Ectodermal cell (in vitro differentiated cells): ENCODE measurements at regions not wholly inside any gene's neighbourhood (a gene's known extent, or its start where the extent isn't known, plus 50 kb on each side); places are given as distances from the start of the nearest gene placed in this dataset.

Experiments
- H3K27ac ChIP-seq: 2 replicates; pipeline ENCODE4 v1.7.0; 2013; ENCODE audit warnings: mild to moderate bottlenecking, low read depth, low read length; ENCODE audit not compliant: insufficient read depth, poor library complexity, severe bottlenecking
- H3K27me3 ChIP-seq: 2 replicates; pipeline ENCODE4 v1.7.0; 2013; ENCODE audit warnings: mild to moderate bottlenecking, low read length; ENCODE audit not compliant: insufficient read depth, control insufficient read depth, poor library complexity, severe bottlenecking
- H3K36me3 ChIP-seq: one replicate; pipeline ENCODE4 v1.7.0; 2013; ENCODE audit warnings: low read length; ENCODE audit not compliant: control insufficient read depth, insufficient read depth
- H3K4me1 ChIP-seq: one replicate; pipeline ENCODE4 v1.7.0; 2013; ENCODE audit warnings: low read length; ENCODE audit not compliant: control insufficient read depth, insufficient read depth
- H3K4me3 ChIP-seq: 2 replicates; pipeline ENCODE4 v1.7.0; 2013; ENCODE audit warnings: low read depth, low read length, control low read depth; ENCODE audit not compliant: insufficient read depth
- H3K9me3 ChIP-seq: 2 replicates; pipeline ENCODE4 v1.7.0; 2013; ENCODE audit warnings: mild to moderate bottlenecking, low read length, moderate library complexity; ENCODE audit not compliant: control insufficient read depth
- WGBS, 2 experiments: methylation state at CpG; one replicate each; pipeline ENCODE4 v1.1.7; 2013; ENCODE audit warnings: missing lambda C conversion rate in 2 of 2; 5-methylcytosine and 5-hydroxymethylcytosine counted together

DNA sequence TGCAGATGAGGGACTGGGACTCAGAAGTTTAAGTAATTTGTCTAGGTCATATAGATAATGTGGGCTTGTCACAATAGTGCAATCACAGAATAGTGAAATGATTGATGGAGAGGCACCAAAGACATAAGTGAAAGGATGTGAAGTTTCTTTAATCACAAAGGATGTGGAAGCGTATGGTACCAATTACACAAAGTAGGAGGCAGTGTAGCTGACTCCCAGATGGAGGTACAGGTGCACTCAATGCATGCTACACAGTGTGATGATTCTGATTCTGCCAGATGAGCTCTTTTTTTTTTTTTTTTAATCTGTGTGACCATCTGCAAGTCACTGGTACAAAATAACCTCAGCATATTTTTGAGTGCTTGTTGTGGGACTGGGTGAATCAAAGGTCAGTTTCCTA is 411.3 kb downstream of the SPRY1 start:
- 93 to 96% methylated on average over 1 of the region's 1 CpG for WGBS, 2 experiments
- Histone ChIP-seq H3K4me3 (no peak overlapping the region), H3K27ac (no peak overlapping the region), H3K36me3 (no peaks in the 10 kb centered on the region), H3K9me3 (no peaks in the 10 kb centered on the region), H3K27me3 (no peaks in the 10 kb centered on the region), H3K4me1 (no peaks in the 10 kb centered on the region)

DNA sequence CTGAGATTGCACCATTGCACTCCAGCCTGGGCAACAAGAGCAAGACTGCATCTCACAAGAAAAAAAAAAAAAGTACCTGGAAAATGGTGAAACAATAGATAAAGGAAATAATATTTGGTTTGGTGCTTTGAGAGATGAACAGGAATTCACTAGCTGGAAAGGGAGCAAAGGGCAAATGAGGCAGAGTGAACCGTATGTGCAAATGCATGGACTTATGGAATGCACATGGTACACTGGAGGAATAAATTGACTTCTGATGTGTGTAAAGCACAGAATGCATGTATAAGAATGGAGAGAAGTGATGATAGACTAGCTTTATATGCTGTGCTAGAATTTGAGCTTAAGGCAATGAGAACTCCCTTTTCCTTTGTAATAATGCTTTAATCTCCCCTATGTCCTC is 413.3 kb downstream of the SPRY1 start:
- no peaks in the 10 kb centered on the region for H3K4me1 ChIP-seq
- no peaks in the 10 kb centered on the region for H3K9me3 ChIP-seq
- no peak overlapping the region for H3K4me3 ChIP-seq
- H3K27me3 ChIP-seq, result no peaks in the 10 kb centered on the region
- H3K27ac ChIP-seq, result no peak overlapping the region
- H3K36me3 ChIP-seq, result no peaks in the 10 kb centered on the region
- WGBS, 2 experiments, result 94 to 98% methylated on average over 1 of the region's 1 CpG

DNA sequence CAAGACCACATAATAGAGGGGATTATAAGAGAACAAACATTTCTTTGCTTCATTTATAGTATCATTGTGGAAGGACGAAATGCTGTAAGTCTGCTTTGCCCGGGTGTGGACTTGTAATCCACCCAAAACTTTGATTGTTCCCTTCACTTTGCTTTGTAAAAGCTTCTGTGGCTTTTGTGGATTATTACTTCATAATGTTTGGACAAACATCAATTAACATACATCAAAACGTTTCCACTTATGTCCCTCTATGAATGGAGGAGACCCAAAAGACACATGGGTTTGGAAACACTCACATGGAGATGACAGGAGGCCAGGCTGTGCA is 415.4 kb downstream of the SPRY1 start:
- 76 to 93% methylated on average over 3 of the region's 3 CpGs for WGBS, 2 experiments
- Histone ChIP-seq H3K9me3 (no peaks in the 10 kb centered on the region), H3K4me3 (no peak overlapping the region), H3K4me1 (no peaks in the 10 kb centered on the region), H3K27me3 (no peaks in the 10 kb centered on the region), H3K27ac (no peak overlapping the region), H3K36me3 (no peaks in the 10 kb centered on the region)

DNA sequence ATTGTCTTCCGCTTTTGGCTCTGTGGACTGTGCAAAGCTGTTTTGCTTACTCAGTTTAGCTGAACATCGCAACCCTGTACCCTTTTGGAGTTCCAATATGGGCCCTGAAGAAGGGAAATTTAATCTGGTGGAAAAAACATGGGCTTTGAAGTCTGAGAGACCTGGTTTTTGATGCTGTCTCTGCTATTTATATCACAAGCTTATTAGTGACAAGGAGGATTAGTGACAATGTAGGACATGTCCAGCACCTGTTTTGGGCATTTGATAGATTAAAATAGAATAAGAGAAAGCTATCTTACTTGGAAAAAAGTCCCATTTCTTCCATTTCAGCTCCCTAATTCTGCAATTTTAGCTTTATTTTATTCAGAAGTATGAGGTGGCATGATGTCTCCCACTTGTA is 417.3 kb downstream of the SPRY1 start:
- WGBS, 2 experiments, result 98 to 99% methylated on average over 2 of the region's 2 CpGs

DNA sequence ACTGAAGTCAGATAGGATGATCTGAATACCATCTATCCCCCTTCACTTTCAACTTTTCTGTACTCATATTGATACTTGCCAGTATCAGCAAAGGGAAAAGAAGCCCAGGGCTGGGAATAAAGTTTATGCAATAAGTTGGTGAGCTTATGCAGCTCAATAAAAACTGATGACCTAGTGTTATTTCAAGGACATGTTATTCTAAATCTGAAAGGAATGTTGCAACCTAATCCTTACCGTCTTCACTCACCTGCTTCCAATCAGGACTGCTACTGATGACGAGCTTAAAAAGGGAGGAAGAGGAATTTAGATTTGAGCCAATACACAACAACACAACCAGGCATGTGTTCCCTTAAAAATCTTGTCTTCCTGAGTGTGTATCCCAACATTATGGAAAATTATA is 419.9 kb downstream of the SPRY1 start:
- H3K27me3 ChIP-seq, result no peaks in the 10 kb centered on the region
- H3K9me3 ChIP-seq, result no peaks in the 10 kb centered on the region
- H3K36me3 ChIP-seq, result no peaks in the 10 kb centered on the region
- no peak overlapping the region for H3K4me3 ChIP-seq
- H3K27ac ChIP-seq, result no peak overlapping the region
- no peaks in the 10 kb centered on the region for H3K4me1 ChIP-seq
- WGBS, 2 experiments, result 83 to 100% methylated on average over 2 of the region's 2 CpGs

More for the DNA sequence above, 417.3 kb downstream of the SPRY1 start:
- Histone ChIP-seq H3K4me3 (no peak overlapping the region), H3K36me3 (no peaks in the 10 kb centered on the region), H3K27ac (no peak overlapping the region), H3K4me1 (no peaks in the 10 kb centered on the region), H3K27me3 (no peaks in the 10 kb centered on the region), H3K9me3 (no peaks in the 10 kb centered on the region)

DNA sequence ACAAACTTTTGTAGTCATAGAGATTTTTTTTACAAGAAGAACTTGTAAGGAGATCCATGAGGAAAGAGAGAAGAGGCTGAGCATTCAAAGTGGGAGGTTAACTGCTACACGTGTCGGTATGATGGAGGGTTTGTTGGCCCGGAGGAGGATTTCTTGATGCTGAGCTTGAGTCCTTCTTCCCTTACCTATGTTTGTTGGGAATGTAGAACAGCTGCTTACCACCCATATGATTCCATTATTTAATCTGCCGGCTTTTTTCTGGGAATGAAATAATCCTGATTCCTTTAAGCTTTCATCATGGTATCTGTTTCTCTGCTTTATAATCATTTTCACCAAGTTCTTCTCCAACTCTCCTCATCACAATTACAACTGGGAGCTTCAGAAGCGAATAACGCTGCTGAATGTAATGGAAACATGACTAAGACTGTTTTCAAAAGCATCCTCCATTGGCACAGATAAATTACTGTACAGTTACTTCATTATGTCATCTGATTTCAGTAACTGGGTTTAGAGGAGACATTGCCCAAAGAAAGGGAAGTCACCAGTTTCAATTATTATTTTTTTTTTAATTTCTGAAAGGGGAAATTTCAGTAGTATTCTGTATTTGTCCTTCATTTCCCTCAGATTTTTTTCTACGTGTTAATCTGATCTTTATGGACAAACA is 420.6 kb downstream of the SPRY1 start:
- H3K4me1 ChIP-seq, result no peaks in the 10 kb centered on the region
- no peaks in the 10 kb centered on the region for H3K9me3 ChIP-seq
- no peaks in the 10 kb centered on the region for H3K36me3 ChIP-seq
- 84 to 94% methylated on average over 4 to 6 of the region's 7 CpGs for WGBS, 2 experiments
- H3K27me3 ChIP-seq, result no peaks in the 10 kb centered on the region
- H3K4me3 ChIP-seq, result no peak overlapping the region
- H3K27ac ChIP-seq, result no peak overlapping the region

DNA sequence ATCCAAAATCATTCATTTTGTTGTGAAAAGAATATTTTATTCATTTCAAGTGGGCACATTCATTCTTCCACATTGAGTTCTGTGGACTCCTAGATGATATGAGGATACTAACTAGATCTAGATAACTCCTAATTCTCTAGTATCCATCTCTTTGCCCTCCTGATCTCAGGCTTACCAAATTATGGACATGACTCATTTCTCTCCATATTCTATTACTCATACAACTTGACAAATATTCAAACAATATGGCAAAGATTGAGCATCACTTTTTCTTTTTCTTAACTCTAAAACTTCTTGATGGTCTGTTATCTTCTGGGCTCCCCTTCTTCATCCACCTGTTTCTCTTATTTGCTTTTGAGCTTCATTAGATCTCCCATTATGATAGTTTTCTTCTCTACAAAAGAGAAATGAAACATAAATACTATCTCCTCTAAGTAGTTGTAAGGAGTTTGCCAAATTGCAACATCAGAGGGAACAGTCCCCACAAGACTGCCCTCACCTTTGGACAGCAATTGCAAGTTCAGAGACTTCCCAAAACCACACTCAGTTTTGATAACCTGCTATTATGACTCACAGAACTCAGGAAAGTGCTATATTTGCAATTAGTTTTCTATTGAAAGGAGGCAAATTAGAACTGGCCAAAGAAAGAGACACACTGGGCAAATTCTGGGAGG is 422.9 kb downstream of the SPRY1 start:
- H3K27ac ChIP-seq, result no peak overlapping the region
- H3K36me3 ChIP-seq, result no peaks in the 10 kb centered on the region
- no peak overlapping the region for H3K4me3 ChIP-seq
- H3K9me3 ChIP-seq, result no peaks in the 10 kb centered on the region
- H3K27me3 ChIP-seq, result no peaks in the 10 kb centered on the region
- no peaks in the 10 kb centered on the region for H3K4me1 ChIP-seq

DNA sequence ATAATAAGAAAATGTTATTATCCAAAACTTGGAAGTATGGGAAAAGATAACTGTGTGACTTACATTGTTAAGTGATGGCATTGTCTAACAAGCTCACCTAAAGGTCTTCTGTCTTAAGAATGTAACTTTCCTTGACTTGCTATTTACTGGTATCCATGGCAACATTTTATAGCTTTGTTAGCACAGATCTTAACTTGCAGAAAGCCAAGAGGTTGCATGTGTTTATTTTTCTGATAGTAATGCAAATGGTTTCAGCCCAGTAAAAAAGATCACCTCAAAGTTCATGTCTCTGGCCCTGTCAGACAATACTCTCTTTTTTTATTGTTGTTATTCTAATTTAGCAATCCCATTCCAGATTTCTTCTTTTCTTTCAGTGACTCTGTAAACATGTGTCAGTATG is 425.3 kb downstream of the SPRY1 start:
- no peaks in the 10 kb centered on the region for H3K36me3 ChIP-seq
- H3K9me3 ChIP-seq, result no peaks in the 10 kb centered on the region
- no peak overlapping the region for H3K4me3 ChIP-seq
- H3K4me1 ChIP-seq, result no peaks in the 10 kb centered on the region
- no peak overlapping the region for H3K27ac ChIP-seq
- H3K27me3 ChIP-seq, result no peaks in the 10 kb centered on the region

DNA sequence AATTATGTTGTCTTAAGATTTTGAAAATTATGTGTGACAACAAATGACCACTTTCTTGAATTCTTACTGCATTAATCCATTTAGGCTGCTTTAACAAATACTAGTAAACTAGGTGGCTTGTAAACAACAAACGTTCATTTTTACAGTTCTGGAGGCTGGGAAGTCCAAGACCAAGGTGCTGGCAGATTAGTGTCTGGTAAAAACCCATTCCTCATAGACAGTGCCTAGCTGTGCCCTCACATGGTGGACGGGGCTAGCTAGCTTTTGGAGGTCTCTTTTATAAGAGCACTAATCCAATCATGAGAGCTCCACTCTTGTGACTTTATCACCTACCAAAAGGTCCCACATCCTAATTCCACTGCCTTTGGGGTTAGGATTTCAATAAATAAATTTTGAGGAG is 425.8 kb downstream of the SPRY1 start:
- no peak overlapping the region for H3K4me3 ChIP-seq
- H3K27ac ChIP-seq, result no peak overlapping the region
- no peaks in the 10 kb centered on the region for H3K36me3 ChIP-seq
- H3K4me1 ChIP-seq, result no peaks in the 10 kb centered on the region
- WGBS, 2 experiments, result 90 to 93% methylated on average over 2 of the region's 2 CpGs
- no peaks in the 10 kb centered on the region for H3K9me3 ChIP-seq
- no peaks in the 10 kb centered on the region for H3K27me3 ChIP-seq

DNA sequence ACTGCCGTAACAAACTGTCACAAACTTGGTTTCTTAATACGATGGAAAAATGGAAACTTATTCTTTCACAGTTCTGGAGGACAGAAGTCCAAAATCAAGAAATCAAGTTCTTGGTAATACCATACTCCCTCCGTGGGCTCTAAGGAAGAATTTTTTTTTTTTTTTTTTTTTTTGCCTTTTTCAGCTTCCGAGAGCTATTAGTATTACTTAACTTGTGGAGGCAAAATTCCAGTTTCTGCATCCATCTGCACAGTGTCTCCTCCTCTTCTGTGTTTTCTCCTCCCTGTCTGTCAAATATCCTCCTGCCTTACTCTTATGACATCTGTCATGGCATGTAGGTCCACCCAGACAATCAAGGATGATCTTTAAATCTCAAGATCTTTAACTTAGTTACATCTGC is 426.6 kb downstream of the SPRY1 start:
- Histone ChIP-seq H3K36me3 (no peaks in the 10 kb centered on the region), H3K4me1 (no peaks in the 10 kb centered on the region), H3K9me3 (no peaks in the 10 kb centered on the region), H3K27ac (no peak overlapping the region), H3K4me3 (no peak overlapping the region), H3K27me3 (no peaks in the 10 kb centered on the region)
- 96 to 100% methylated on average over 3 to 4 of the region's 4 CpGs for WGBS, 2 experiments

DNA sequence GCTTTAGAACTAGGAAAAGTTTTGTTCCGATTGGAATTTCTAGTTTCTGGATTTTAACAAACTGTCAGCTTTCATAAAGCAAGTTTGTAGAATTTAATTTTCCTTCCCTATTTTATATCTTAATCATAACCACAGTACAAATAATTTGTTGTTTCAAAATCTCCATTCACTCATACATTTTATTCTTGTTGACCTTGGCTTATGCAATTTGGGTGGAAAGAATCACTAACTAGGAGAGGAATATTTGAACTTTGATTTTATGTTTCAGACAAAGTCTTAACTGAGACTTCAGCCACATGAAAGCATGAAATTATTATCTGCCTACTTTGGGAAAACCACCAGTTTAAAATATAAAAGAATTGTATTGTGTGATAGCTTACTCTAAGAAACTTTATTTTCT is 427.9 kb downstream of the SPRY1 start:
- Histone ChIP-seq H3K4me3 (no peak overlapping the region), H3K27me3 (no peaks in the 10 kb centered on the region), H3K27ac (no peak overlapping the region), H3K4me1 (no peaks in the 10 kb centered on the region), H3K9me3 (no peaks in the 10 kb centered on the region), H3K36me3 (no peaks in the 10 kb centered on the region)
- 100% methylated on average over 1 of the region's 1 CpG for WGBS, 2 experiments
